Activated CD8-positive, alpha-beta memory T cell treated with anti-CD3 and anti-CD28 coated beads for 36 hours (primary cell): ENCODE measurements at regions not wholly inside any gene's neighbourhood (a gene's known extent, or its start where the extent isn't known, plus 50 kb on each side); places are given as distances from the start of the nearest gene placed in this dataset.

Experiments
- CTCF ChIA-PET: fragments of 350-600 bp; sonication (Branson Sonifier 250); formaldehyde crosslinking; loops from one replicate; lab custom pipeline; 2021; ENCODE audit warnings: antibody characterized with exemption; lab: Charles Lee
- POLR2A ChIA-PET: fragments of 350-600 bp; sonication (Branson Sonifier 250); formaldehyde crosslinking; loops from one replicate; lab custom pipeline; 2021; ENCODE audit warnings: antibody characterized with exemption; lab: Charles Lee

DNA sequence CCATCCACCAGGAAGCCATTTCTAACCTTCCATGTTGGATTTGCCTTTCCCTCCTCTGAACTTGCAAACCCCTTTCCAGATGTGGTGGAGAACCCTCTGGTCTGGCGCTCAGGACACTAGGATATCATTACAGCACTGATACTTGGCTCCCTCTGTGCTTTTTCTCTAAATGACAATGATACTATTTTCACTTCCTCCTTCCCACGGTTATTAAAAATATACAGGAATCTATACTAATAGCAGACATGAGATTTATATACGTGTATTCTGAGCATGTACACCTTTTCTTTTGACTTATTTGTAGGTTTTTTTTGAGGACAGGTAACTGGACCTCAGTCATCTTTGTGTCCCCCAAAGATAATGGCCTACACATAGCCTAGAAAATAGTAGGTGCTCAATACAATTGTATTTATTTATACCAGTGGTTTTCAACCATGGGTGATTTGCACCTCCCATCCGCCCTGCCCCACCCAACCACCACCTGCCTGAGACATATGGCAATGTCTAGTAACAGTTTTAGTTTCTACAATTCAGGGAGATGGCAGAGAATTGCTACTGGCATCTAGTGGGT lies 60.4 kb upstream of the PLAC8 start:
- POLR2A ChIA-PET = no interaction called here
- CTCF ChIA-PET = no interaction called here

DNA sequence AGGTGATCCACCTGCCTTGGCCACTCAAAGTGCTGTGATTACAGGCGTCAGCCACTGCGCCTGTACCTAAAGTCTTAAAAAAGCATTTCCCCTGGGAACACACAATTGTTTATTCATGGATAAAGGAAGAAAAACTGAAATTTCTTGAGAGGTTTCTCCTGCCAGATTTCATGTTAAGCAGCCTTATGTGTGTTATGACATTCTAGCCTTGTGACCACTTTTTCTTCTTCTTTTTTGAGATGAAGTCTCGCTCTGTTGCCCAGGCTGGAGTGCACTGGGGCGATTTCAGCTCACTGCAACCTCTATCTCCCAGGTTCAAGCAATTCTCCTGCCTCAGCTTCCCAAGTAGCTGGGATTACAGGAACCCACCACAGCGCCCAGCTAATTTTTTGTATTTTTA lies 57.8 kb upstream of the PLAC8 start:
- CTCF ChIA-PET = interaction anchor here (0.6 kb wide), 1 partner anchor 71 kb away, joined by 3 read pairs; no protein-coding TSS in a partner anchor

DNA sequence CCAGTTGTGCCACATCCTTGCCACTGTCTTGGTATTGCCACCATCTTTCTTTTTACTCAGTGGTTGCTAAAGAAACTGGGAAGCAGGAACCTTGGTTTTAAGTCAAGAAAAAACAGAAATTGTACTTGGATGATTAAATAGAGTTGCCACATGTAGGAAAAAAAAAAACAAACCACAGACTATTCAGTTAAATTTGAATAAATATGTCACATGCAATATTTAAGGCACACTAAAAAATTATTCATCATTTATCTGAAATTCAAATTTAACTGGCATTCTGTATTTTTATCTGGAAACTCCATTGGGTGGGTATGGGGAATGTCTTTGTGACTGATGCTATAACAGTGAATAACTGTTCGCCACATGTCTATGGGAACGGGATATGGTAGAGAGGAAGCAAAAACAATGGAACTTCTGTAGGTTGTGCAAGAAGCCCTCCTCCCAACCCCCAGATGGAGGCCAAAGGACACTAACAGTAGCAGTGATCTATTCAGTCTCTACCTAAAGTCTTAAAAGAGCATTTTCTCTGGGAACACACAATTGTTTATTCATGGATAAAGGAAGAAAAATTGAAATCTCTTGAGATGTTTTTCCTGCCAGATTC lies 57.0 kb upstream of the PLAC8 start:
- POLR2A ChIA-PET = no interaction called here
- CTCF ChIA-PET = interaction anchor here (0.6 kb wide), 1 partner anchor 70 kb away, joined by 3 read pairs; no protein-coding TSS in a partner anchor

More for the DNA sequence above, 57.8 kb upstream of the PLAC8 start:
- POLR2A ChIA-PET = no interaction called here

DNA sequence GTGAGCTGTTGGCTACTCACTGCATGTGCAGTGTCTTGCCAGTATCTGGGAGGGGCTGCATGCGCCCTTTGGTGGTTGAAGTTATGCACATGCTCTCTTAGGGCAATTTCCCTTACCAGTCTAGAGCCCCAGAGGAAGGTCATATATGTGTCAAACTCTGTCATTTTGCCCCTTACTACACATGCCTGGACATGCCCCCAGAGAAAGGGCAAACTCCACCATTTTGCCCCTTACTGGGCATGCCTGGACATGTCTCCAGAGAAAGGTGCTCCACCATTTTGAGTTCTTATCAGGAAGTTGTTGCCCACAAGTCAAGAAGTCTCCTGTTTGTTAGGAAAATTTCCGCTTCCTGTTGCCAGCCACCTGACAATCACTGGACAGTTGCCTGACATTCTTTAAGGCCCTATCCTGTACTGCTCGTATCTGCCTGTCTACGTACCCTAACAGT lies 56.4 kb upstream of the PLAC8 start:
- ChIA-PET POLR2A (no interaction called here), CTCF (no interaction called here)
